ENCODE measurements at regions not wholly inside any gene's neighbourhood (a gene's known extent, or its start where the extent isn't known, plus 50 kb on each side); places are given as distances from the start of the nearest gene placed in this dataset.

DNA sequence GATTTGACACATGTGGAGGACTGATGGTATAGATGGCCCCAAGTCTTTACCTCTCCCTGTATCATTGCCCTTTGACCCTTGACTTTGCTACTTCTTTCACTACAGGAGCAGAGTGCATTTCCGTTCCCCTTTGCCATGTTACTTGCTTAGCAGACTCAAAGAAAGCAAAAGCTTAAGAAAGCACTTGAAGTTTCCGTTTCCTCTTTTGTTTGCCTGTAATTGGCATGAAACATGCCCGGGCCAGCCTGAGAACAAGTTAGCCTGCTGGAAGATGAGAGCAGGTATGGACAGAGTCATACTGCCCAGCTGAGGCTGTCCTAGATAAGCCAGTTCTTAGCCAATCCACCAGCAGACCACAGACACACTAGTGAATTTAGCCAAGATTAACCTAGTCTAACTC lies 206.0 kb downstream of the BCOR start:
- Histone ChIP-seq H3K4me3 (ENCODE audit: low read length) (no peak overlapping the region), H3K9me3 (ENCODE audit: control insufficient read depth, insufficient read depth, low read length) (no peaks in the 10 kb centered on the region), H3K4me1 (ENCODE audit: control insufficient read depth, insufficient read depth, low read length) (peaks cover 5% of the 10 kb centered on the region), H3K36me3 (ENCODE audit: control insufficient read depth, insufficient read depth, low read length) (no peaks in the 10 kb centered on the region), H3K27ac (ENCODE audit: low read length) (no peak overlapping the region), H3K27me3 (ENCODE audit: control insufficient read depth, insufficient read depth, low read length) (no peaks in the 10 kb centered on the region)
- Mint-ChIP-seq H3K27me3 (ENCODE audit: low read depth in 2 of 2) (peaks cover 12 to 18% of the 10 kb centered on the region in 2 donors), H3K27ac (no peak overlapping the region), H3K9me3 (no peaks in the 10 kb centered on the region), H3K4me3 (no peak overlapping the region), H3K4me1 (peaks cover 0 to 8% of the 10 kb centered on the region in 2 donors), H3K36me3 (no peaks in the 10 kb centered on the region)
- DNase-seq (peak in 1 of 2 donors; percentile 28), ATAC-seq (no peak)
- intact Hi-C loops (cut with micrococcal nuclease): no loop called here
- TF ChIP-seq, protein P1, sequence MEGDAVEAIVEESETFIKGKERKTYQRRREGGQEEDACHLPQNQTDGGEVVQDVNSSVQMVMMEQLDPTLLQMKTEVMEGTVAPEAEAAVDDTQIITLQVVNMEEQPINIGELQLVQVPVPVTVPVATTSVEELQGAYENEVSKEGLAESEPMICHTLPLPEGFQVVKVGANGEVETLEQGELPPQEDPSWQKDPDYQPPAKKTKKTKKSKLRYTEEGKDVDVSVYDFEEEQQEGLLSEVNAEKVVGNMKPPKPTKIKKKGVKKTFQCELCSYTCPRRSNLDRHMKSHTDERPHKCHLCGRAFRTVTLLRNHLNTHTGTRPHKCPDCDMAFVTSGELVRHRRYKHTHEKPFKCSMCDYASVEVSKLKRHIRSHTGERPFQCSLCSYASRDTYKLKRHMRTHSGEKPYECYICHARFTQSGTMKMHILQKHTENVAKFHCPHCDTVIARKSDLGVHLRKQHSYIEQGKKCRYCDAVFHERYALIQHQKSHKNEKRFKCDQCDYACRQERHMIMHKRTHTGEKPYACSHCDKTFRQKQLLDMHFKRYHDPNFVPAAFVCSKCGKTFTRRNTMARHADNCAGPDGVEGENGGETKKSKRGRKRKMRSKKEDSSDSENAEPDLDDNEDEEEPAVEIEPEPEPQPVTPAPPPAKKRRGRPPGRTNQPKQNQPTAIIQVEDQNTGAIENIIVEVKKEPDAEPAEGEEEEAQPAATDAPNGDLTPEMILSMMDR (IDR thresholded peaks at IDR 0.05): no peak
- WGBS (ENCODE audit: insufficient coverage): 50% methylated on average over 1 of the region's 3 CpGs

DNA sequence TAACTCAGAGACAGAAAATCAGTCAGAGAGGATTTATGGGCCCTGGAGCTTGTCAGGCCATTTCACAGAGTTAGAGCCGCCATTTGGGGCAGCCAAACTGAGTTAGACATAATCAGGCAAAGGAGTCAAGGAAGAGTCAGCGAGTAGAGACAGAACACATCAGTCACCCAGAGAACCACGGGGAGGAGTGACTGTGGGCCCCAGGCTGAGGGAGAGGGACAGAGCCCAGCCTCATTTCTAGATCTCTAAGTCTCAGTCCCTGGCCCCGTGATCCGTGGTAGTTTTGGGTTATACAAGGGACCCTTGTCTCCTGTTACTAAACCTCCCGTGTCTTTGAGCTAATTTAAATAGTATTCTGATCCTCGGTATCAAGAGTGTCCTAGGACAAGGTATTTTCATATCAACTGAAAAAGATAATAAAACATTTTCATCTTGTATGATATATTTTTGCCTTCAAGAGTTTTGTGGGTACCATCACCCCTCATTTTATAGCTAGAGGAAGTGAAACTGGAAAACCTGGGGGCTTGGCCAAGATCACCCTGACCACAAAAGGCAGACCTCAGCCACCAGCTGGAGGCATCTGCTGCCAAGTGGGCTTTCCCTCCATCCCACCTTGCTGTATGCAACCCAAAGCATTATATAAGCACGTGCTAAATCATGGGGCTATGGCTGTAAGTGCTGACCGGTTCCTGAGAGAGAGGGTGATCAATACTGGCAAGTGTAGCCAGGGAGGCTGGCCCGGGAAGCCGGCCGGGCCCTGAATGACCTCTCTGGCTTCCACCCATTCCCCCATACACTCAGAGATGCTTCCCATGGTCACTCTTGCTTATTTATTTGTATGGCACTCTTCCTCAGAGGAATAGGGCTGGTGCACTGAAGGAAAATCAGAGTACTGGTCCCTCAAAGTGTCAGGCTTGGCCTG lies 204.1 kb downstream of the BCOR start:
- no peaks in the 10 kb centered on the region for H3K9me3 Mint-ChIP-seq
- WGBS (ENCODE audit: insufficient coverage): 67% methylated on average over 9 of the region's 12 CpGs

DNA sequence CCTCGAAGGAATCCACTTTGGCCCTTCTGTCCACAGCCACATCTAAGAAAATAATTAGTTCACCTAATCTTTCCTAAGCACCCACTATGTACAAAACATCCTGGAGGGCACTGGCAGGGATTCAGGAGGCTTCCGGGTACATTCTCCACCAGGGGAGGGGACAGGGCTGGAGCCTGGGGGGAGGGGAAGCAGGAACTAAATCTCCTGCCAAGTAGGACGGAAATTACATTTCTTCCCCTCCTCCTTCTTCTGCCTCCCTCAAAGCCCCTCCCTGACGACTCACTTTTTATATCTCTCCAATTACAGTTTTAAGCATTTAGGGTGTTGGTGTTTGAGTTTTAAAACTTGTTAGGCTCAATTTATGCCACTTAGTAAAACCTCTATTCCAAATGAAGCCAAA lies 203.1 kb downstream of the BCOR start:
- DNase-seq (no peak), ATAC-seq (no peak)
- Histone ChIP-seq H3K36me3 (ENCODE audit: control insufficient read depth, insufficient read depth, low read length) (no peaks in the 10 kb centered on the region), H3K27me3 (ENCODE audit: control insufficient read depth, insufficient read depth, low read length) (peaks cover 2% of the 10 kb centered on the region), H3K27ac (ENCODE audit: low read length) (no peak overlapping the region), H3K4me1 (ENCODE audit: control insufficient read depth, insufficient read depth, low read length) (peaks cover 5% of the 10 kb centered on the region), H3K4me3 (ENCODE audit: low read length) (no peak overlapping the region), H3K9me3 (ENCODE audit: control insufficient read depth, insufficient read depth, low read length) (no peaks in the 10 kb centered on the region)
- Mint-ChIP-seq H3K4me3 (no peak overlapping the region), H3K36me3 (no peaks in the 10 kb centered on the region), H3K27me3 (ENCODE audit: low read depth in 2 of 2) (peaks cover 9 to 13% of the 10 kb centered on the region in 2 donors), H3K27ac (no peak overlapping the region), H3K9me3 (no peaks in the 10 kb centered on the region), H3K4me1 (peaks cover 0 to 8% of the 10 kb centered on the region in 2 donors)
- WGBS (ENCODE audit: insufficient coverage): 86% methylated on average over 1 of the region's 4 CpGs
- TF ChIP-seq, protein P1 (IDR thresholded peaks at IDR 0.05): no peak
- intact Hi-C loops (cut with micrococcal nuclease): no loop called here

More for the DNA sequence above, 204.1 kb downstream of the BCOR start:
- H3K27me3 ChIP-seq (ENCODE audit: control insufficient read depth, insufficient read depth, low read length): peaks cover 2% of the 10 kb centered on the region
- no peaks in the 10 kb centered on the region for H3K36me3 Mint-ChIP-seq
- H3K4me3 ChIP-seq (ENCODE audit: low read length): no peak overlapping the region
- H3K4me1 Mint-ChIP-seq: peaks cover 0 to 8% of the 10 kb centered on the region in 2 donors
- H3K36me3 ChIP-seq (ENCODE audit: control insufficient read depth, insufficient read depth, low read length): no peaks in the 10 kb centered on the region
- H3K9me3 ChIP-seq (ENCODE audit: control insufficient read depth, insufficient read depth, low read length): no peaks in the 10 kb centered on the region
- intact Hi-C loops (cut with micrococcal nuclease): no loop called here
- H3K4me1 ChIP-seq (ENCODE audit: control insufficient read depth, insufficient read depth, low read length): peaks cover 5% of the 10 kb centered on the region
- peaks cover 8 to 11% of the 10 kb centered on the region in 2 donors for H3K27me3 Mint-ChIP-seq (ENCODE audit: low read depth in 2 of 2)
- TF ChIP-seq, protein P1 (IDR thresholded peaks at IDR 0.05): no peak
- no peak for DNase-seq
- H3K4me3 Mint-ChIP-seq: no peak overlapping the region
- H3K27ac ChIP-seq (ENCODE audit: low read length): no peak overlapping the region
- no peak for ATAC-seq
- H3K27ac Mint-ChIP-seq: no peak overlapping the region

Measured in natural killer cell (primary cell).